ENCODE measurements at regions not wholly inside any gene's neighbourhood (a gene's known extent, or its start where the extent isn't known, plus 50 kb on each side); places are given as distances from the start of the nearest gene placed in this dataset.

DNA sequence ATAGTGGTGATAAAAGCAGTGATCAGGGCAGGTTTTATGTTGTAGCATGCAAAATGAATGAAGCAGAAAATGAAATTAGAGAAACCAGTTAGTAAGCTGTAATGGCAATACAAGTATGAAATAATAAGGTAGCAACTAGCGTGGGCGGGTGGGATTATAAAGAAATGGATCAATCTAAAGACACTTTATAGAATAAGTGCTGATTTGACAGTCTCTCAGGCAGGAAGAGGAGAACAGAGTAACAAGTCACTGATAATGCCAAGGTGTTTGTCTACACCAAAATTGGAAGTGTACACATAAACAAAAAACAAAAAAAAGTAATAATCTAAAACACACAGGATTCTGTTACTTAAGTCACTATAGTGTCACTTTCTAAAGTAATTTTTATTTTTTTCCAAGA, 51.0 kb upstream of the PCBP1 start:
- no peak for DNase-seq

DNA sequence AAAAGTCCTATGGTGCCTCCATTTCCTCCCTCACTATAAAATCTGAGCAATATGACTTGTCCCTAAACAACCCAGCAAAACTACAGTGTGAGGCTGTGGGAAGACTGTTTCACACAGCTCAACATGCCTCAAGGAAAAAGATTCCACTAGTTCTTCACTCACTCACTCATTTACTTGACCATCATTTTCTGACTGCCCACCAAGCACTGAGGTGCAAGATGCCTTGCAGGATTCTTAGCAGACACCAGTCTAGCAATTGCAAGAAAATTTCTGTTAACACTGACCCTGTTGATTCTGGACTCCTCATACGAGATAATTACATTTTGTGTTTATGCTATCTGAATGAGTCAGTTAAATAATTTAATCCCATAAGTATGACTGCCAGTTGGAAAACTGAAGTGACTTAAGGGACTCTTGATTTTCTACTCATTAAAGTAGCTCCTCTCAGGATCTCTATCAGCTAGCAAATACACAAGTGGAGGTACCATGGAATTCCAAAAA, 51.9 kb upstream of the PCBP1 start:
- no peak for DNase-seq

DNA sequence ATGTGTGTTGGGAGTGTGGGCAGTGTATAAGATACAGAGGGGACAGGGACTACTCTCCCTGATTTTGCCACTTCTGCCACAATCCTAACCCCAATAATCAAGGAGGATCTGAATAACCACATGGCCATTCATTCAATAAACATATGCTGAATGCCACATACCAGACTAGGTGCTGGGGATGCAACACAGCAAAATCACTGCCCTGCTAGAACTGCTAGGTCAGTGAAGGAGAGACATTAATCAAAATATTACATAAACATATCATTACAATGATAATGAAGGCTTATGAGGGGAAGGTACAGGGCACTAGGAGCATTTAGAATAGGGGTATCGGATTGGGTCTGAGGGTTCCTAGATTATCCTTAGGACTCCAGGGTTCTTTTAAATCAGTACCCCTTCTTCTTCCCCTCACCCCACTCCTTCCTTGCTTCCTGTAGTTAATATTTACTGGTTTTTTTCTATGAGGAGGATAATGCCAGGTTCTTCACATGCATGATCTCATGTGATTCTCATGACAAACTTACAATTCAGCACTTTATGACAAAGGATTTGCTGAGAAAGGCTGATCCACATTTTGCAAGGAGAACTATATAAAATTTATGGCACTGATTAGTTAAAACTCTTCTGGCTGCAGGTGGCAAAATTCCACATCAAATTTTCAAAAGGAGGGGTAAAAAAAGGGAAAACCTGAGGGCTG, 56.4 kb upstream of the PCBP1 start:
- DNase-seq = peak; percentile 36

DNA sequence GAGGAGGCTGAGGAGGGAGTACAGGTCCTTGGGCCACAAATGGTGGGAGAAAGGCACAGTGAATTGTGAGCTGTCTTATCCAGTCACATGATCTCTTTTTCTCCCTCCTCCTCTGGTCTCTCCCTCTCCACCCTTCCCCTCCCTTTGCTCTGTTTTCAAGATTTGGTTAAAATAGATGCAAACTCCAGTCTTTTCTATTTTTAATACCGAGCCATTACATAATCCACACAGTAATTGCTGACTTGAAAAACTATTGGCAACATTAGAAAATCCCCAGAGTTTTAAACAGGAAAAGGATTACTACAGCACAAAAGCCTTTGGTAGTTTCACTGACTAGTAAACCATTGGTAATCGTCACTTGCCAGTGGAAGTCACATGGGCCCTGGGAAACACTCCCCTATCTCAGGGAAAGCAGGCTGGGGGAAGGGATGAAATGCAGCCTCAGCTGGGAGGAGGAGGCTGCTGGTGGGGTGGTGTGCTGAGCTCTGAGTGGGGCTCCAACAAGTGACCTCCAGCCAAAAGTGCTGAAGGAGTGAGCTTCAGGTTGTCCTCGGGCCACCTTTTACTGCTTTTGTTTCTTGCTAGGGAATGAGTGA, 57.4 kb upstream of the PCBP1 start:
- peak; percentile 91 for DNase-seq

GRCh38 chr2:70024284-70024683, 62.9 kb upstream of the ASPRV1 start:
- DNase-seq = no peak

- DNase-seq = no peak
These were observed 57.7 kb upstream of the ASPRV1 start for GRCh38 chr2:70019096-70019495.

- no peak for DNase-seq
These were observed 56.5 kb upstream of the ASPRV1 start for GRCh38 chr2:70017962-70018361.

GRCh38 chr2:70014959-70015358, 53.5 kb upstream of the ASPRV1 start:
- DNase-seq = peak; percentile 22

DNA sequence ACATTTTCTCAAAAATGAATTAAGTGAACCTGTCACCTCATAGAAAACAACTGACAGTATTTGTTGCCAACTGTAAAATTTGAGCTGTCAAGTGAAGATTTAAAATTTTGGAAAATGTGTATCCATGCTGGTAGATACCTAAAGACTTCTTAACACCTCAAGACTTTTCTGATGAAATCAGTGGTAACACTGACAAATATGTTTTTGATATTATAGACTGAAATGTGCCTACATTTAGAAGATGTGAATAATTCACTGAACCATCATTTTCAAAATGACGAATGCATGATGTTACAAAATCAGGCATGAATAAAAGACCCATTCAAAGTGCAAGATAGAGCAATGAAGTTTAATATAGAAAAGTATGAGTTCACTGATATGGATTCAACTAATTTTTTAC, 51.5 kb upstream of the ASPRV1 start:
- peak; percentile 26 for DNase-seq

DNA sequence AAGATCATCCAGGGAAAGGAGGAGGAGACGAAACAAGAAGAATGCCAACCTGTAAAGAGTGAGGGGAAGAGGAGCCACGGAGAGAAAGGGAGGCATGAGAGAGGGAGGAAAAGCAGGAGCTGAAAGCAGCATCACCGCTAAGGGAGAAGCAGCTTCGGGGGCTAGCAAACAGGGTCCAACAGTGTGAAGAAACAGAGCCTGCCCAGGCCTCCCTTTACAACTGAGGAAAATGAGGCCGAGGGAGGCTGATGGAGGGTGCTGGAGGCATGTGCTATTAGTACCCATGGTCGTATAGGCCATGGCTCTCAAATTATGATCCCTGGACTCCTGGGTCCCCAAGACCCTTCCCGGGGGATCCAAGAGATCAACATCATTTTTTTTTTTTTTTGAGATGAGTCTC, 50.4 kb upstream of the ASPRV1 start:
- DNase-seq = no peak

DNA sequence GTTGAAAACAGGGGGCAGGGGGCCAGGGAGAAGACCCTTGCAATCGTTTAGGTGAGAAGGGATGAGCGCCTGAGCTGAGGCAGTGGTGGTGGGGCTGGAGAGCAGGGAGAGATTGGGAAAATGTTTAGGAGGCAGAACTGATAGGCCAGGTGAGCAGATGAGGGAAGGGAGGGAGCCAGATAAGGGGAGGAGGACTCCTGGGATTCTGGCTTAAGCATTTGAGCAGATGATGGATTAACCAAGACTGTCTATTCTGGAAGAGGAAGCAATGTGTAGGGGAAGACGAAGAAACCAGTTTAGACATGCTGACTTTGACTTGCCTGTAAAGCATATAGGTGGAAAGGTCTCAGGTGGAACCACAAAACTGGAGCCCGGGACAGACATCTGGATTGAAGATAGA, 49.9 kb upstream of the ASPRV1 start:
- peak; percentile 25 for DNase-seq
